ENCODE measurements at regions not wholly inside any gene's neighbourhood (a gene's known extent, or its start where the extent isn't known, plus 50 kb on each side); places are given as distances from the start of the nearest gene placed in this dataset.

DNA sequence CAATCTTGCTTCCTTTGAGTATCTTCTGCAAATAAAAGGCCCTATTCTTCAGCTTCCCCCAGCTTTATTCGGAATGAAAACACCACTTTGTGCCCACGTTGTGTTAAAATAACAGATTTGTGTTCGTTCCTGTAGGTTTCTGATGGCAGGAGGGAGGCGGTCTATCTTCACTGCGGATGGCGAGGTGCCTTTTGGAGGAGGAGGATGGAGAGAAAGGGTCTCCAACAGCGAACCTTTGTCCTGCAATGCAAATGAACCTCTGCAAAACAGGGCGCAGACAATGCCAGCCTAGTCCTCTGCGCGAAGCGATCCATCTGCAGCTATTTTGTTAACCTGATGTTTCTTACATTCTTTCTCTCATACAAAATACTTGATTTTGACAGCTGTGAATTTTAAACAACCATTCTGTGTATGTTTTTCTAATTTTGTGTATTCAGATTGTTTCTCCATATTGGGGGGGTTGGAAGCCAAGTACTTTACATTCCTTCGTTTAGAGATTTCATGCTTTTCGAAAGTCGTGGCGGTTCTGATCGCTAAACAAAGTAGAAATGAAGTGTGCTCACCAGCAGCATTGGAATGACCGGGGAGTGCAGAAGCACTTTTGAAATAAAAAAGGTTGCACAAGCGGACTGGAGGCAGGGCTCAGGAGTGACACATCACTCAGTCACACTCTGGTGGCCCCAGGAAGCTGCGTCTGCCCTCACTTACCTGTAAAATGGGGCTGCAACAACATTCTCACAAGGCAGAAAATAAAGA is 279.0 kb upstream of the IRX5 start:
- no peak for TF ChIP-seq ZNF274 (IDR thresholded peaks at IDR 0.05; ENCODE audit: low read depth, low read length)
- no peak for TF ChIP-seq SUZ12 (IDR thresholded peaks at IDR 0.05; ENCODE audit: extremely low read depth, insufficient read depth, insufficient read length)

Data from NT2/D1 (cell line).